Ectodermal cell (in vitro differentiated cells): ENCODE measurements at regions not wholly inside any gene's neighbourhood (a gene's known extent, or its start where the extent isn't known, plus 50 kb on each side); places are given as distances from the start of the nearest gene placed in this dataset.

Experiments used
- H3K27ac ChIP-seq: 2 replicates; pipeline ENCODE4 v1.7.0; 2013; ENCODE audit warnings: mild to moderate bottlenecking, low read depth, low read length; ENCODE audit not compliant: insufficient read depth, poor library complexity, severe bottlenecking
- H3K27me3 ChIP-seq: 2 replicates; pipeline ENCODE4 v1.7.0; 2013; ENCODE audit warnings: mild to moderate bottlenecking, low read length; ENCODE audit not compliant: insufficient read depth, control insufficient read depth, poor library complexity, severe bottlenecking
- H3K36me3 ChIP-seq: one replicate; pipeline ENCODE4 v1.7.0; 2013; ENCODE audit warnings: low read length; ENCODE audit not compliant: control insufficient read depth, insufficient read depth
- H3K4me1 ChIP-seq: one replicate; pipeline ENCODE4 v1.7.0; 2013; ENCODE audit warnings: low read length; ENCODE audit not compliant: control insufficient read depth, insufficient read depth
- H3K4me3 ChIP-seq: 2 replicates; pipeline ENCODE4 v1.7.0; 2013; ENCODE audit warnings: low read depth, low read length, control low read depth; ENCODE audit not compliant: insufficient read depth
- H3K9me3 ChIP-seq: 2 replicates; pipeline ENCODE4 v1.7.0; 2013; ENCODE audit warnings: mild to moderate bottlenecking, low read length, moderate library complexity; ENCODE audit not compliant: control insufficient read depth
- WGBS, 2 experiments: methylation state at CpG; one replicate each; pipeline ENCODE4 v1.1.7; 2013; ENCODE audit warnings: missing lambda C conversion rate in 2 of 2; 5-methylcytosine and 5-hydroxymethylcytosine counted together

- H3K36me3 ChIP-seq = no peaks in the 10 kb centered on the region
- H3K9me3 ChIP-seq = no peaks in the 10 kb centered on the region
- no peak overlapping the region for H3K27ac ChIP-seq
- no peak overlapping the region for H3K4me3 ChIP-seq
- H3K4me1 ChIP-seq = no peaks in the 10 kb centered on the region
- no peaks in the 10 kb centered on the region for H3K27me3 ChIP-seq
- 100% methylated on average over 1 of the region's 1 CpG; no CpG with 5 or more reads in 1 of the 2 experiments for WGBS, 2 experiments
These were observed 367.6 kb upstream of the CDH9 start for GRCh38 chr5:27406020-27406419.

GRCh38 chr5:27403243-27403882, 365.0 kb upstream of the CDH9 start:
- no peak overlapping the region for H3K4me3 ChIP-seq
- no peak overlapping the region for H3K27ac ChIP-seq
- no peaks in the 10 kb centered on the region for H3K36me3 ChIP-seq
- 88 to 89% methylated on average over 4 of the region's 5 CpGs for WGBS, 2 experiments
- H3K9me3 ChIP-seq = no peaks in the 10 kb centered on the region
- no peaks in the 10 kb centered on the region for H3K27me3 ChIP-seq
- H3K4me1 ChIP-seq = no peaks in the 10 kb centered on the region

- H3K4me3 ChIP-seq = no peak overlapping the region
These were observed 364.4 kb upstream of the CDH9 start for GRCh38 chr5:27402828-27403227.

GRCh38 chr5:27396998-27397397, 358.6 kb upstream of the CDH9 start:
- H3K27me3 ChIP-seq = no peaks in the 10 kb centered on the region
- no peaks in the 10 kb centered on the region for H3K36me3 ChIP-seq
- WGBS, 2 experiments = 93 to 94% methylated on average over 8 of the region's 9 CpGs
- H3K27ac ChIP-seq = no peak overlapping the region
- no peaks in the 10 kb centered on the region for H3K9me3 ChIP-seq
- H3K4me3 ChIP-seq = no peak overlapping the region
- H3K4me1 ChIP-seq = no peaks in the 10 kb centered on the region

More at GRCh38 chr5:27402828-27403227, 364.4 kb upstream of the CDH9 start:
- Histone ChIP-seq H3K36me3 (no peaks in the 10 kb centered on the region), H3K4me1 (no peaks in the 10 kb centered on the region), H3K27ac (no peak overlapping the region), H3K9me3 (no peaks in the 10 kb centered on the region), H3K27me3 (no peaks in the 10 kb centered on the region)
- 100% methylated on average over 2 of the region's 3 CpGs; no CpG with 5 or more reads in 1 of the 2 experiments for WGBS, 2 experiments

- no peaks in the 10 kb centered on the region for H3K9me3 ChIP-seq
- no peaks in the 10 kb centered on the region for H3K36me3 ChIP-seq
- H3K27me3 ChIP-seq = no peaks in the 10 kb centered on the region
- WGBS, 2 experiments = no CpG with 5 or more reads among the region's 1 CpG
- H3K4me1 ChIP-seq = no peaks in the 10 kb centered on the region
- no peak overlapping the region for H3K27ac ChIP-seq
- no peak overlapping the region for H3K4me3 ChIP-seq
These were observed 354.3 kb upstream of the CDH9 start for GRCh38 chr5:27392716-27393115.

GRCh38 chr5:27389696-27390095, 351.3 kb upstream of the CDH9 start:
- no peak overlapping the region for H3K27ac ChIP-seq
- H3K9me3 ChIP-seq = no peaks in the 10 kb centered on the region
- H3K27me3 ChIP-seq = no peaks in the 10 kb centered on the region
- no peaks in the 10 kb centered on the region for H3K4me1 ChIP-seq
- H3K36me3 ChIP-seq = no peaks in the 10 kb centered on the region
- WGBS, 2 experiments = 90 to 100% methylated on average over 1 to 2 of the region's 2 CpGs
- no peak overlapping the region for H3K4me3 ChIP-seq

- no peaks in the 10 kb centered on the region for H3K4me1 ChIP-seq
- no peaks in the 10 kb centered on the region for H3K9me3 ChIP-seq
- H3K36me3 ChIP-seq = no peaks in the 10 kb centered on the region
- H3K27ac ChIP-seq = no peak overlapping the region
- WGBS, 2 experiments = 92 to 93% methylated on average over 4 of the region's 4 CpGs
- no peak overlapping the region for H3K4me3 ChIP-seq
- no peaks in the 10 kb centered on the region for H3K27me3 ChIP-seq
These were observed 350.4 kb upstream of the CDH9 start for GRCh38 chr5:27388755-27389154.

- no peaks in the 10 kb centered on the region for H3K36me3 ChIP-seq
- no peaks in the 10 kb centered on the region for H3K4me1 ChIP-seq
- WGBS, 2 experiments = 69 to 71% methylated on average over 2 of the region's 3 CpGs
- no peaks in the 10 kb centered on the region for H3K9me3 ChIP-seq
- no peak overlapping the region for H3K27ac ChIP-seq
- no peaks in the 10 kb centered on the region for H3K27me3 ChIP-seq
- H3K4me3 ChIP-seq = no peak overlapping the region
These were observed 349.2 kb upstream of the CDH9 start for GRCh38 chr5:27387535-27388073.

- no peak overlapping the region for H3K4me3 ChIP-seq
- 100% methylated on average over 1 of the region's 1 CpG for WGBS, 2 experiments
These were observed 343.3 kb upstream of the CDH9 start for GRCh38 chr5:27381686-27382085.

GRCh38 chr5:27377626-27378025, 339.2 kb upstream of the CDH9 start:
- 85 to 87% methylated on average over 4 of the region's 4 CpGs for WGBS, 2 experiments
- Histone ChIP-seq H3K4me3 (no peak overlapping the region), H3K36me3 (no peaks in the 10 kb centered on the region), H3K27ac (no peak overlapping the region), H3K9me3 (no peaks in the 10 kb centered on the region), H3K4me1 (no peaks in the 10 kb centered on the region), H3K27me3 (no peaks in the 10 kb centered on the region)

More at GRCh38 chr5:27381686-27382085, 343.3 kb upstream of the CDH9 start:
- Histone ChIP-seq H3K36me3 (no peaks in the 10 kb centered on the region), H3K27ac (no peak overlapping the region), H3K9me3 (no peaks in the 10 kb centered on the region), H3K4me1 (no peaks in the 10 kb centered on the region), H3K27me3 (no peaks in the 10 kb centered on the region)
